ENCODE measurements at regions not wholly inside any gene's neighbourhood (a gene's known extent, or its start where the extent isn't known, plus 50 kb on each side); places are given as distances from the start of the nearest gene placed in this dataset.

GRCh38 chr4:116413222-116413621 lies 672.2 kb downstream of the TRAM1L1 start:
- TF ChIP-seq POLR2A (IDR thresholded peaks at IDR 0.05) (no peak), CTCF (IDR thresholded peaks at IDR 0.05) (no peak)
